ENCODE measurements at regions not wholly inside any gene's neighbourhood (a gene's known extent, or its start where the extent isn't known, plus 50 kb on each side); places are given as distances from the start of the nearest gene placed in this dataset.

DNA sequence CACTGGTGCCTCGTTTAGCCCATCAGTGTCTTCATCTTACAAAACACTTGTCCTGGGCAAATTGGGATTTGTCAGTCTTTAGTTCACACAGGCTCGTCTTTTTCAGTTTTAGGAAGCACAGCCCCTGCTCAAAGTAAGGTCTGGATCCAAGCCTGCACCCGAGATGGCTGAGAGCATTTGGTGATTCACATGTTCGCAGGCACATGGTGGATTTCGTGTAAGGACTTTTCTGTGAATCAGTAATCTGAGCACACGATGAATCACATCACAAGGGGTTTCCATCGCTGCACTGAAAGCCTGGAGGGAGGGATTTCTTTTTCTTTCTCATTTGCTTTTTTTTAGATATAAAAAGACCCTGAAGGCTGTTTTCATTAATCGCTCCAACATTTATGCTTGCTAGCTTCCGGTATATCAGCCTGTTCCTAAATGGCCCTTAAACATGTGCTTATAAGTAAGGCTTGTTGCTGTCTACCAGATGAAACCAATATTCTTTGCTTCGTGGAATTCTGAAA, 435.6 kb upstream of the ATP10A start:
- Histone ChIP-seq H3K27ac (no peak overlapping the region), H3K27me3 (replicated peaks in 1 of 7) (no peaks in the 10 kb centered on the region), H3K4me3 (no peak overlapping the region), H3K36me3 (no peaks in the 10 kb centered on the region), H3K9me3 (peaks cover 0 to 24% (median 13%) of the 10 kb centered on the region in 8 donors), H3K4me1 (no peaks in the 10 kb centered on the region)
- TF ChIP-seq, protein P1, sequence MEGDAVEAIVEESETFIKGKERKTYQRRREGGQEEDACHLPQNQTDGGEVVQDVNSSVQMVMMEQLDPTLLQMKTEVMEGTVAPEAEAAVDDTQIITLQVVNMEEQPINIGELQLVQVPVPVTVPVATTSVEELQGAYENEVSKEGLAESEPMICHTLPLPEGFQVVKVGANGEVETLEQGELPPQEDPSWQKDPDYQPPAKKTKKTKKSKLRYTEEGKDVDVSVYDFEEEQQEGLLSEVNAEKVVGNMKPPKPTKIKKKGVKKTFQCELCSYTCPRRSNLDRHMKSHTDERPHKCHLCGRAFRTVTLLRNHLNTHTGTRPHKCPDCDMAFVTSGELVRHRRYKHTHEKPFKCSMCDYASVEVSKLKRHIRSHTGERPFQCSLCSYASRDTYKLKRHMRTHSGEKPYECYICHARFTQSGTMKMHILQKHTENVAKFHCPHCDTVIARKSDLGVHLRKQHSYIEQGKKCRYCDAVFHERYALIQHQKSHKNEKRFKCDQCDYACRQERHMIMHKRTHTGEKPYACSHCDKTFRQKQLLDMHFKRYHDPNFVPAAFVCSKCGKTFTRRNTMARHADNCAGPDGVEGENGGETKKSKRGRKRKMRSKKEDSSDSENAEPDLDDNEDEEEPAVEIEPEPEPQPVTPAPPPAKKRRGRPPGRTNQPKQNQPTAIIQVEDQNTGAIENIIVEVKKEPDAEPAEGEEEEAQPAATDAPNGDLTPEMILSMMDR (IDR thresholded peaks at IDR 0.05 in 8 of 11, conservative IDR thresholded peaks at IDR 0.05 in 3 of 11) = no peak
- TF ChIP-seq POLR2AphosphoS5 (IDR thresholded peaks at IDR 0.05) (no peak), POLR2A (IDR thresholded peaks at IDR 0.05) (no peak)
- DNase-seq = no peak
- intact Hi-C loops (cut with DNase I; ENCODE audit: low total_unique reads) = no loop called here
- WGBS, 5 donors = 79 to 87% (median 83%) methylated on average over 10 of the region's 10 CpGs

DNA sequence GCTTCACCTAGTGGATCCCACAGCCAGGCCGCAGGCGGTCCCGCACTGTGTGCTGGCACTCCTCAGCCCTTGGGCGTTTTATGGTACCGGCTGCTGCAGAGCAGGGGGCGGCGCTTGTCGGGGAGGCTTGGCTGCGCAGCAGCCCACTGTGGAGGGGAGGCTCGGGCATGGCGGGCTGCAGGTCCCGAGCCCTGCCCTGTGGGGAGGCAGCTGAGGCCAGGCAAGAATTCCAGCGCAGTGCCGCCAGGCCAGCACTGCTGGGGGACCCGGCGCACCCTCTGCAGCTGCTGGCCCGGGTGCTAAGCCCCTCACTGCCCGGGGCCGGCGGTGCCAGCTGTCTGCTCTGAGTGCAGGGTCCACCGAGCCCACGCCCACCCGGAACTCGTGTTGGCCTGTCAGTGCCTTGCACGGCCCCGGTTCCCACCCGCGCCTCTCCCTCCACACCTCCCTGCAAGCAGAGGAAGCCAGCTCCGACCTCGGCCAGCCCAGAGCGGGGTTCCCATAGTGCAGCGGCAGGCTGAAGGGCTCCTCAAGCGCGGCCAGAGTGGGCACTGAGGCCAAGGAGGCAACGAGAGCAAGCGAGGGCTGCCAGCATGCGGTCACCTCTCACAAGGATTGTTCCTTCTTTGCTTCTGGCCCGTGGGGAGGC, 435.0 kb upstream of the ATP10A start:
- intact Hi-C loops (cut with DNase I; ENCODE audit: low total_unique reads) = no loop called here
- H3K27ac ChIP-seq = no peak overlapping the region
- TF ChIP-seq POLR2AphosphoS5 (IDR thresholded peaks at IDR 0.05) (no peak), POLR2A (IDR thresholded peaks at IDR 0.05) (no peak)
- TF ChIP-seq, protein P1 (IDR thresholded peaks at IDR 0.05 in 8 of 11, conservative IDR thresholded peaks at IDR 0.05 in 3 of 11) = no peak
- no peaks in the 10 kb centered on the region for H3K4me1 ChIP-seq
- DNase-seq = peak; percentile 73
- no peak overlapping the region for H3K4me3 ChIP-seq
- H3K9me3 ChIP-seq = peaks cover 0 to 28% (median 13%) of the 10 kb centered on the region in 8 donors
- H3K27me3 ChIP-seq (replicated peaks in 1 of 7) = no peaks in the 10 kb centered on the region
- 90 to 95% (median 92%) methylated on average over 21 to 38 of the region's 38 CpGs for WGBS, 5 donors
- no peaks in the 10 kb centered on the region for H3K36me3 ChIP-seq

DNA sequence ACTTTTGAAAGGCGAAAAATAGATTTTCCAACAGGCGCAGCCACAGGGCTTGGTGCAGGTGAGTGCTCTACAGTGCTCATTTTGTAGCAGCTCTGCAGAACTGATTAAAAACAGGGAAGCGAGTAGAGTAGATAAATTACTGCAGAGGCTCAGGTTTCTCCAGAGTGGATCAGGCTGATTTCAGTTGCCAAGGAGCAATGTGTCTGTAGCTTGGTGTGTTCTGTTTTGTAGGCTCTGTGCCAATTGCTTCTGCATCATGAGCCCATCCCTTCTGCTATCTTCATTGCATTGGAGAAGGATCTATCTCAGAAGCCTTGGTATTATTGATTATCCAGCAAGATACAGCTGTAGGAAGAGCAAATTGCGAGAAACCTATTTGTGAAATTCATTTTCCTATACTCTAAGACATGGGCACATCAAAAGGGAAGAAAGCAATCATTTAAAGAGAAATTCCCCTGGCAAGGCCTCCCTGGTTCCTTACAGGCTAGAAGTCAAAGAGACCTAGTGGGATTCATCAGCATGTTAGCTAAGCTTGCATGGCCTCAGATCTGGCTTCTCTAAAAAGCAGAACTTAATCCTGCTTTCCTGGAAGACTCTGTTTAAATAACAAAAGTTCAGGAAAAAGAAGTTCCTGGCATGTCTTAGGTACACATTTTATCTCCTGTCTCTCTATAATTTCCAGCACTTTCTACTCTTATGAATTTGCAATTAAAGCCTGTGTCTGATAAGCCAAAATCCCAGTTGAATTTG, 432.4 kb upstream of the ATP10A start:
- H3K36me3 ChIP-seq = no peaks in the 10 kb centered on the region
- H3K27ac ChIP-seq = no peak overlapping the region
- TF ChIP-seq, protein P1 (IDR thresholded peaks at IDR 0.05 in 8 of 11, conservative IDR thresholded peaks at IDR 0.05 in 3 of 11) = no peak
- TF ChIP-seq POLR2AphosphoS5 (IDR thresholded peaks at IDR 0.05) = no peak
- no peak for TF ChIP-seq POLR2A (IDR thresholded peaks at IDR 0.05)
- no peaks in the 10 kb centered on the region for H3K4me1 ChIP-seq
- no peak for DNase-seq
- peaks cover 0 to 49% (median 19%) of the 10 kb centered on the region in 8 donors for H3K9me3 ChIP-seq
- 79 to 86% (median 81%) methylated on average over 4 of the region's 4 CpGs for WGBS, 5 donors
- intact Hi-C loops (cut with DNase I; ENCODE audit: low total_unique reads) = no loop called here
- H3K4me3 ChIP-seq = no peak overlapping the region
- no peaks in the 10 kb centered on the region for H3K27me3 ChIP-seq (replicated peaks in 1 of 7)

DNA sequence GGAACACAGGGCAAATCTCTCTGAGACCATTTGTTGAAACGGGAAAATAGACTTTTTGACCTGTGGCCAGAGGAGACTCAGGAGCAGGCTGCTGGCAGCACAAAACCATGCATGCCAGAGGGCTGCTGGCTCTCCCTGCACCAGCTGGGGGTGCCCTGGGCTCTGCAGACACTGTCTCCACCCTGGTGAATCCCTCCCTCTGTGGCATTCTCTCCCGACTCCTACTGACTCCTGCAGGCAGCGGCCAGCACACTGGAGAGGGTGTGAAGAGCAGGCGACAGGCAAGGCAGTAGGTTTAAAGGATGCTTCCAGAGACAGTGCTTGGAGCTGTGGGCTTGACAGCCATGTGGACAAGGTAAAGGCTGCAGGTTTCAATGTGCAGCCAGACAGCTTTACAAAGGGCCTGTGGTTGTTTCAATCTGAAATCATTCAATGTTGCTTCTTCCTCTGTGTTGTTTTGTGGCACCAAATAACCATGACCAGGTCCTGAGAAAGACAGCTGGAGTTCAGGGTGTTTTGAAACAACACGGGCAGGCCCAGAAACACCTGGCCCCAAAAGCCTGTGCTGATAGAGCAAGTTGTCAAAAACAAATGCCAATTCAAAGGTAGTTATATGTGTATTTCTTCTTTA, 431.0 kb upstream of the ATP10A start:
- TF ChIP-seq, protein P1 (IDR thresholded peaks at IDR 0.05 in 8 of 11, conservative IDR thresholded peaks at IDR 0.05 in 3 of 11) = no peak
- no peak for TF ChIP-seq POLR2A (IDR thresholded peaks at IDR 0.05)
- TF ChIP-seq POLR2AphosphoS5 (IDR thresholded peaks at IDR 0.05) = no peak
- H3K4me1 ChIP-seq = no peaks in the 10 kb centered on the region
- intact Hi-C loops (cut with DNase I; ENCODE audit: low total_unique reads) = no loop called here
- whole genome bisulfite sequencing, 5 donors = 32 to 59% (median 50%) methylated on average over 3 to 5 of the region's 5 CpGs
- no peak overlapping the region for H3K4me3 ChIP-seq
- H3K9me3 ChIP-seq = peaks cover 0 to 56% (median 23%) of the 10 kb centered on the region in 8 donors
- DNase-seq = no peak
- no peak overlapping the region for H3K27ac ChIP-seq
- no peaks in the 10 kb centered on the region for H3K36me3 ChIP-seq
- H3K27me3 ChIP-seq (replicated peaks in 1 of 7) = no peaks in the 10 kb centered on the region
